Ovary (tissue), 3 donors: ENCODE measurements at regions not wholly inside any gene's neighbourhood (a gene's known extent, or its start where the extent isn't known, plus 50 kb on each side); places are given as distances from the start of the nearest gene placed in this dataset.

Source experiments
- CTCF ChIP-seq, 3 donors: fragments of 450-650 bp in 2 of 3; fragments of 200-600 bp in 1 of 3; IDR thresholded peaks; one replicate each; pipeline versions ENCODE4 v1.5.1 to v1.8.0; 2016 to 2022; ENCODE audit warnings: antibody characterized with exemption in 3 of 3, mild to moderate bottlenecking in 1 of 3
- EP300 ChIP-seq: sonication (generic); formaldehyde crosslinking; IDR thresholded peaks from one replicate; pipeline ENCODE4 v1.6.1; 2017; ENCODE audit warnings: antibody characterized with exemption
- POLR2A ChIP-seq: fragments of 450-650 bp; IDR thresholded peaks from one replicate; pipeline ENCODE4 v1.6.1; 2017; ENCODE audit warnings: antibody characterized with exemption, mild to moderate bottlenecking, moderate library complexity
- donor health status: DM: no; HTN: no; CAD: no.

- no peak for TF ChIP-seq EP300
- TF ChIP-seq CTCF (IDR thresholded peaks at IDR 0.05) = no peak
- TF ChIP-seq POLR2A = no peak
Observed at GRCh38 chrX:107551546-107551945, 76.8 kb upstream of the PRPS1 start.
